GM21360 (cell line): ENCODE measurements at regions not wholly inside any gene's neighbourhood (a gene's known extent, or its start where the extent isn't known, plus 50 kb on each side); places are given as distances from the start of the nearest gene placed in this dataset.
"Not testable (repeated sequence)": the region's sequence is repeated elsewhere in the genome, so short reads cannot be mapped to it uniquely, and the experiment has no call there.

Experiments
- ATAC-seq: cut with Tn5 transposase; IDR thresholded peaks from one replicate; pipeline ENCODE4 v1.9.1; 2021; ENCODE audit warnings: mild to moderate bottlenecking, moderate library complexity; ENCODE audit not compliant: unreplicated experiment

DNA sequence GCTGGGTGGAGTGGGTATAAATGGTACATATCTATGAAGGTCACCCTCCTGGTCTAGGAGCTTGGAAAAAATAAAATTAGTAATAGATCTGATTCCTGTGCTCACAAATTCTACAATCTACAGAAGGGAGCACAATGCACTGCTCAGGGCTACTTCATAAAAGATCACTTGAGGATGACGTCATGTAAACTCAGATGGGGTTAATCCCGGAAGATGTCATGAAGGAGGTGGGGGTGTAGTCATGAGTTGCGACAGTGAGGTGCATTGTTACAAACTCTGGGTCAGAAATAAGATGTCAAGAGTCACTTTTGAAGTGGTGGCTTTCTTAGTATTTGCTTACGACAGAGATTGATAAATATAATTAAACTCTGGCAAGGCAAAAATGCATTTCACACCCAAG lies 68.2 kb downstream of the LHX9 start:
- no peak for ATAC-seq

- no peak for ATAC-seq
These were observed 69.6 kb downstream of the LHX9 start for GRCh38 chr1:197986817-197987216.

DNA sequence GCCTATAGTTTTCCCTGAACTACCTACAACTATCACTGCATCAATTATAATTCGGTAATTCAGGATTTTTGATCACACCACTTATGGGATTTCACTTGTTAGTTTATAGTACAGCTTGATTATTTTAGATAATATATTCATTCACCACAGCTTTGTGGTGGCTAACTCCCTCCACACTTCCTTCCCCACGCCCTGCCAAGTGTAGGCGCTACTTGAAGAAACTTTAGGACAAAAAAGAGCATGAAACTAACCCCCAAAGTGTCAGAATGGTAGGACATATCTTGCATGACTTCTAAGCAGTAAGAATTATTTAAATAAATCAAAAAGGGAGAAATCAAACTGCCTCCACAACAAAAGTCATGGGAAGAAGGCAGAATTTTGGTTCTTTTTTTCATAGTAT lies 70.1 kb downstream of the LHX9 start:
- no peak for ATAC-seq

GRCh38 chr1:197988581-197988980 lies 71.4 kb downstream of the LHX9 start:
- not testable (repeated sequence) for ATAC-seq

DNA sequence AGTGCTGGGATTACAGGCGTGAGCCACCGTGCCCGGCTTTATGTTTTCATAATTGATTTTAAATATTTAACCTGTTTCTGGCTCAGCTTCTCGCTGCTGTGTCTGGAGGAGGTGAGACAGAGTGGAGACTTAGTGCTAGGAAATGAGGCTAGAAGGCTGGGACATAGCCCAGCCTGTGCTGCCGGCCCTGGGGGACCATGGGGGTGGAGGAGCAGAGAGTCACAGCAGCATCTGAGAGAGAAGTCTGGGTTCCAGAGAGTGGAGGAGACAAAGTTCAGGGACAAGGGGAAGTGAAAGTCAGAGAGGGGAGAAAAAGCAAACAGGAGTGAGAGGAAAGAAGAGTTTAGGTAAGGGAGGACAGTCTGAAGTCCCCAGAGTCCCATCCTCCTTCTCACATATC lies 71.9 kb downstream of the LHX9 start:
- ATAC-seq, result no peak

- ATAC-seq, result no peak
These were observed 74.4 kb downstream of the LHX9 start for GRCh38 chr1:197991594-197991993.

DNA sequence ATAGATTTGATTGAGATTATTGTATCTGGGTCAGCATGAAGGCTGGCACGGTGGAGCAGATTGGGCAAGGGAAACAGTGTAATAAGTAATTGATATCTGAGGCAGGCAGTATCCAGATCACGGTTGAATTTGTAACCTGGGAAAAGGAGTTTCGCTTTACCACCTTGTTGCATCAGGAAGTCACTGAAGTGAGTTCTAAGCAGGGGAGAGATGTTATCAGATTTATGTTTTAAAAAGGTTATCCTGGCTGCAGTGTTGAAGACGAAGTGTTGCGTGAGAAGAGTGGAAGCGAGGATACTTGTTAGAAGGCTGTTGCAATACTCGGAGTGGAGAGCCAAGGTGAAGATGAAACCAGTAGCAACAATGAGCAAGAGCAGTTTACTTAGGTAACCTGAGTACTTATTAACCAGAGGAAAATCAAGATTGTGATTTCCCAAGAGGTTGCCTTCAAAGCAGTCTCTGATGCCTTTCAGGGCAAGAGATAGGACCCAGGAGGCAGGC lies 77.8 kb downstream of the LHX9 start:
- no peak for ATAC-seq

DNA sequence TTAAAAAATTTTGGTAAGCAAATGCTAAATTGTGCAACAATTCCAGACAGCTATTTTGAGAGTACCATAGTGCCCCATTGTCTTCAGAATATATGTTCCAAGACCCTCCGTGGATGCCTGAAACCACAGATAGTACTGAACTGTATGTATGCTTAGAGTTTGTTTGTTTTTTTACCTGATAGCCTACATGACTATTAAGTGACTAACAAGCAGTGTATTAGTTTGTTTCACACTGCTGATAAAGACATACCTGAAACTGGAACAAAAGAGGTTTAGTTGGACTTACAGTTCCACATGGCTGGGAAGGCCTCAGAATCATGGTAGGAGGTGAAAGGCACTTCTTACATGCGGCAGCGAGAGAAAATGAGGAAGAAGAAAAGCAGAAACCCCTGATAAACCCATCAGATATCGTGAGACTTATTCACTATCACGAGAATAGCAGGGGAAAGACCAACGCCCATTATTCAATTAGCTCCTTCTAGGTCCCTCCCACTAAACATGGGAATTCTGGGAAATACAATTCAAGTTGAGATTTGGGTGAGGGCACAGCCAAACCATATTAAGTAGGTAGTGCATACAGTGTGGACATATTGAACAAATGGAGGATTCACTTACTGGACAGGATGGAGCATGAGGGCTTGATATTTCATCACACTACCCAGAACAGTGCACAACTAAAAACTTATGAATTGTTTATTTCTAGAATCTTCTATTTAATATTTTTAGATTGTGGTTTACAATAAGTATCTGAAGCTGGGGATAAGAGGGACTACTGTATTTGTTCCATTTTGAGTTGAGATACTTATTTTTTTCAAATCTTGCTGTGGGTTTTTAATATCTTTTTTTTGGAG lies 78.5 kb downstream of the LHX9 start:
- no peak for ATAC-seq

DNA sequence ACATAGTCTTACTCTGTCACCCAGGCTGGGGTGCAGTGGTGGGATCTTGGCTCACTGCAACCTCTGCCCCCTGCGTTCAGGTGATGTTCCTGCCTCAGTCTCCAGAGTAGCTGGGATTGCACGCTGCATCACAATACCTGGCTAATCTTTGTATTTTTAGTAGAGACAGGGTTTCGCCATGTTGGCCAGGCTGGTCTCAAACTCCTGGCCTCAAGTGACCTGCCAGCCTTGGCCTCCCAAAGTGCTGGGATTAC lies 79.0 kb downstream of the LHX9 start:
- not testable (repeated sequence) for ATAC-seq

DNA sequence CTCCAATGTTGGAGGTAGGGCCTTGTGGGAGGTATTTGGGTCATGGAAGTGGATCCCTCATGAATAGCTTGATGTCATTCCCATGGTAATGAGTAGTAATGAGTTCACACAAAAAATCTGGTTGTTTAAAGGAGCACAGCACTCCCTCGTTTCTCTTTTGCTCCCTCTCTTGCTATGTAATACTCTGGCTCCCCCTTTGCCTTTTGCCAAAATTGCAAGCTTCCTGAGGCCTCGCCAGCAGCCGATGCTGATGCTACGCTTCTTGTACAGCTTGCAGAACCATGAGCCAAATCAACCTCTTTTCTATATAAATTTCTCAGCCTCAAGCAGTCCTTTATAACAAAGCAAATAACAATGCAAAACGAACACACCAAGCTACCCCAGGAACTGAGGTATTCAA lies 80.9 kb downstream of the LHX9 start:
- no peak for ATAC-seq

- ATAC-seq, result no peak
These were observed 84.7 kb downstream of the LHX9 start for GRCh38 chr1:198001776-198002408.

- no peak for ATAC-seq
These were observed 86.3 kb downstream of the LHX9 start for GRCh38 chr1:198003468-198003867.

DNA sequence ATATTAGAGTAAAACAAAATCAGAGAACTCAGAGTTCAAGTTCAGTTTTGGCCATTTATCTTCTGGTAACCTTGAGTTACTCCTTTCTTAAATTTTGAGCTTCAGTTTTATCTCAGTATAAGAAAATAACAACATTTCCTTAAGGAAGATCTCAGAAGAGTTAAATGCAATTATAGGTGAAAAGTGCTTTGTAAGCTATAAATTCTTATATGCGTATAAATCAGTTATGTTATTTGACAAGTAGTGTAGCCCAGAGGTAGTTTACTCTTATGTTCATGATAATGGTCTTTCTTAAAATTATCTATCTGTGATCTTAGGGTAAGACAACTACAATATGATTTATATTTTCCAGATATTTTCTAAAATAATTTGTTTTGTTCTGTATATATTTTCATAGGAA lies 89.8 kb downstream of the LHX9 start:
- no peak for ATAC-seq

DNA sequence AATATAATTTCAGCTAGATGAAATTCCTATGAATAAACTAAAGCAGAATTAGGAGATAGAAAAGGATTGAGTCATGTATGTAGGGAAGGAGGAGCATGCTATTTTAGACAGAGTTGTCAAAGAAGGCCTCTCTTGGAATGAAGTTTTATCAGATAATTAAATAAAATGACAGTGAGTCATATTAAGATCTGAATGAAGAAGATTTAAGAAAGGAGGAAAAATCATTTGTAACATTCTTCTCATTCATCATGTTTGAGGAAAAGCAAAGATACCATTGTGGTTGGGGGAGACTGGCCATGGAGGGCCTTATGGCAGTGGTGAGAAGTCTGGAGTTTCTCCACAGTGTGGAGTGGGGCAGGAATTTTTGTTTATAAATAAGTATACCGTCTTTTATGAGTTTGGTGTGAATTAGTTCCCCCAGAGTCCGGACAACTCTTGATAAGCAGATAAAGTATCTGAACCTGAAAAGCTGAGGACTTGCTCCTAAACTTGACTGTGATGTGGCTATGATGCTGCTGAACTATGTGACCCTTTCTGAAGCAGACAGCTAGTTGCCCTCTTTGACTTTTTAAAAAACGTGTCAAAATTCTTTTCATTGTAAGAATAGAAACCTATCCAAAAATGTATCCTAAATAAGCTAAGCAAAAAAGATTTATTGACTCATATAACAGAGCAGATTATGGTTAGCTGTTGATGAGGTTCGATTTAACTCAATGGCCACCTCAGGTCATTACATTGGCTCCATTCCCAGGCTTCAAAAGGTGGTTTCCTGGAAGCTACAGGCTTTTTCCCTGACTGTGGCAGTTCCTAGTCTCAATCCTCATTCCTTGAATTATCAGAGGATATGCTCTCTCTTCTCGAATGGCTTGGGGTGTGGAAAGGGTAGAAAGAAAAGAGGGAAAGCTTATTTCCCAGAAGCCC lies 90.8 kb downstream of the LHX9 start:
- no peak for ATAC-seq

GRCh38 chr1:198014355-198014754 lies 97.2 kb downstream of the LHX9 start:
- no peak for ATAC-seq

DNA sequence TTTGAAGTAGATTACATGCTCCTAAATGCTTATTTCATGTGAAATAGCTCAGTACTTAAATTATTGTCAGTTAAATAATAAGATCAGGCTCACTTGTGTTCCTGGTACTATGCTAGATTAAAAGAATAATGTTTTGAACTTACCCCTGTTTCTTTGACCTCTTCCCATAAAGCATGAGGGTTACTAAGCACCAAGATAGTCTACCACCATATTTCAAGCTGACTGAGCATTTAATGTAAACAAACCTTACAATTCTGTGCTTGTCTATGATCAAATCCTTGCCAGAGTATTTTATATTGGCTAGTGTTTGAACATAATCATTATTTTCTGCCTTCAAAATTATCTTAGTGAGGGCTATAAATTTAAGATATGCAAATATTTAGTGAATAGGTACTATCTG lies 98.1 kb downstream of the LHX9 start:
- ATAC-seq, result no peak

DNA sequence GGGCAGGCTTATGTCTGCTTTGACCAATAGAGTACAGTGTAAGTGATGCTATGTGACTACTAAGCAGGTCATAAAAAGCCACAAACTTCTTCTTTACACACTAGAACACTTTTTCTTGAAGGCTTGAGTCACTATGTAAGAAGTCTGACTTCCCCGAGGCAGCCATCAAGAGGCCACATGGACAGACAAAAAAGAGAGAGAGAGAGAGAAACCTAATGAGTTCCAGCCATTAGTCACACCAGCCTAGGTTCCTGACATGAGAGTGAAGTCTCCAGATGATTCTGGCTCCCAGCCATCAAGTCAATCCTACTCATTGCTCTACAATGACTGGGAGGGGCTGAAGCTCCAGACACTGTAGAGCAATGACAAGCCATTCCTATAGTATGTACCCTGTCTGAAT lies 101.4 kb downstream of the LHX9 start:
- no peak for ATAC-seq

DNA sequence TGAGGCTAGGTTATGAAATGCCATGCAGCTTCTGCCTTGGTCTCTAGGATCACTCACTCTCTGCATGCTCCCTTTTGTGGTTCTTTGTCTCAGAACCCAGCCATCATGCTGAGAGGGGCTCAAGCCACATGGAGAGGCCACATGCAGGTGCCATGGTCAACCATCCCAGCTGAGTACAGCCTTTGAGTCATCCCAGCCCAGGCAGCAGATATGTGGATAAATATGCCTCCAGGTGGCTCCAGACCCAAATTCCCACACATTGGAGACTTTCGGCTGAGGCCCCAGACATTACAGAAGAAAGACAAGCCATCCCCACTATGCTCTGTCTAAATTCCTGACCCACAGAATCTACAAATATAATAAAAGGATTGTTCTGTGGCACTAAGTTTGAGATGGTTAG lies 102.0 kb downstream of the LHX9 start:
- no peak for ATAC-seq

DNA sequence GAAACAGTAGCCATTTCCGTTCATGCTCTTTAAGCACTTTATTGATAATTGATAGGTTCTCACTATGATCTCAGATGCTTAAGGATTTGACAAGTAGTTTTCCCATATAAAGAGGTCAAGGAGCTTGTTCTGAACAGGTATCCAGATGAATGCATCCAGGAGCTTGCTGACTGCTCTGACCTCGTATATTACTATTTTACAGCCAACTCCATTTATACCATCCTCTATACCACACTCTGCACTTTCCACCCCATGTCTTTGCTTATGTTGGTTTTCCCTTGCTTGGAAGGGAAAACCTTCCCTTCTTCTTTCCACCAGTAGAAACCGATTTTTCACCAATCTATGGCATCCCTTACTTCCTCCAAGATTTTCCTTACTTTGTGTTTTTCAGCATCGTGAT lies 107.2 kb downstream of the LHX9 start:
- ATAC-seq, result no peak

DNA sequence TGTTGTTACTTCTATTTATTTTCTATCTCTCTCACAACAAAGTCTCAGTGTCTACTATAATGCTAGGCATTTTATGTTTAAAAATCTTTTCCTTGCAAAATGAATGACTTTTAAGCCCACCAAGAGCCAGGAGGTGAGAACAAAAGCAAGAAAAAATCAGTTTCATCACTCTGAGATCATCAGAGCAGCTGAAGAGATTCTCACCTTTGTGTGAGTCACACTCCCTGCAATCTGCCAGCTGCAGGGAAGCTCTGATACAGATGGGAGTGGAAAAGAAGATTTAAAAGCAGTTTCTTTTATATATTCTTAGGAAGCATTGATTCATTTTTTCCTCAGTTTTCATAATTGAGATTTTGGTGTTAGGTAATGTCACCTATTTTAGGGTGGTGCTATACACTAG lies 107.6 kb downstream of the LHX9 start:
- ATAC-seq, result no peak

DNA sequence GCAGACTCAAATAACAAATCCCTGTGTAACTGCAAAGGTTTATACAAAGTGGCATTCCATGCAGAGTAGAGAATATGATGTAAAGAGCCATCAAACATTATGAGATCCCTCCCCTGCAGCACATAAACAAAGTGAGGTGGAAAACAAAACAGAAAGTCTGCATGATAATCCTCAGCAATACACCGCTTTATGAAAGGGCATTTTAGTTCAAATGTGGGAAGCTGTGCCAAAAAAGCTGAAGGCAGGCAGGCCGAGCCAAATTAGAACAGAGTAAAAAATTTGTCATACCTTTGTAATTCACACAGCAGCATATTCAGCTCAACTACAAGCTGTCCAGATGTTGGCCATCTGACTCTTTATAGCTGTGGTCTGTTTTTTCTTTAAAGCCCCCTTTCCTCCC lies 113.5 kb downstream of the LHX9 start:
- ATAC-seq, result no peak

DNA sequence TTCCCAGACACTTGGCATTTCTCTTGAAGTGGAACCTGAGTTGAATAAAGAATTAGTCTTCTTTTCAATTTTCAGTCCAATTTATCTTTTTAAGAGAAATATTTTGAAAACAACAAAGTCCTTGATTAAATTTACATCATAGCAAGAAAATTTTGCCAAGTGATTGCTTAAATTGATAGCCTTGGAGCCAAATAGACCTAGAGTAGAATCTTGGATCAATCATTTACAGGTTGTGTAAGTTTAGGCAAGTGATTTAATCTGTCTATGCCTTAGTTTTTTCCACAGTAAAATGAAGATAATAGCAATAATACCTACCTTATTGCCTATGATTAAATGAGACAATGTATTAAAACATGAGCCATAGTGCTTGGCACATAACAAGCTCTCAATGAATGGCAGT lies 113.9 kb downstream of the LHX9 start:
- no peak for ATAC-seq
